Activated CD8-positive, alpha-beta T cell treated with anti-CD3 and anti-CD28 coated beads, Interleukin-2, amount 10 ng/mL, durations not matched to agents 7 days and 5 days (primary cell): ENCODE measurements at regions not wholly inside any gene's neighbourhood (a gene's known extent, or its start where the extent isn't known, plus 50 kb on each side); places are given as distances from the start of the nearest gene placed in this dataset.

Experiments
- ATAC-seq: fragments of 150-1000 bp; cut with Tn5 transposase; one replicate; pipeline ENCODE4 v1.10.0; 2021; ENCODE audit warnings: moderate library complexity
- CTCF ChIA-PET: fragments of 350-600 bp; sonication (Branson Sonifier 250); formaldehyde crosslinking; loops from one replicate; lab custom pipeline; 2021; ENCODE audit warnings: antibody characterized with exemption; lab: Charles Lee
- POLR2A ChIA-PET: fragments of 350-600 bp; sonication (Branson Sonifier 250); formaldehyde crosslinking; loops from one replicate; lab custom pipeline; 2021; ENCODE audit warnings: antibody characterized with exemption; lab: Charles Lee
- DNase-seq: peaks from one replicate; pipeline ENCODE4 v3.0.0-alpha.2; 2020
- H3K27ac Mint-ChIP-seq: one replicate; pipeline ENCODE4 v1.8.0; 2021; ENCODE audit warnings: mild to moderate bottlenecking, mixed read lengths
- H3K27me3 Mint-ChIP-seq: one replicate; pipeline ENCODE4 v1.8.0; 2021; ENCODE audit warnings: low read depth, mixed read lengths
- H3K36me3 Mint-ChIP-seq: one replicate; pipeline ENCODE4 v1.8.0; 2021; ENCODE audit warnings: low read depth, mixed read lengths
- H3K4me1 Mint-ChIP-seq: one replicate; pipeline ENCODE4 v1.8.0; 2021; ENCODE audit warnings: low read depth, mixed read lengths
- H3K4me3 Mint-ChIP-seq: one replicate; pipeline ENCODE4 v1.8.0; 2021; ENCODE audit warnings: mild to moderate bottlenecking, mixed read lengths
- H3K9me3 Mint-ChIP-seq: one replicate; pipeline ENCODE4 v1.8.0; 2022; ENCODE audit warnings: mixed read lengths; ENCODE audit not compliant: insufficient read depth

DNA sequence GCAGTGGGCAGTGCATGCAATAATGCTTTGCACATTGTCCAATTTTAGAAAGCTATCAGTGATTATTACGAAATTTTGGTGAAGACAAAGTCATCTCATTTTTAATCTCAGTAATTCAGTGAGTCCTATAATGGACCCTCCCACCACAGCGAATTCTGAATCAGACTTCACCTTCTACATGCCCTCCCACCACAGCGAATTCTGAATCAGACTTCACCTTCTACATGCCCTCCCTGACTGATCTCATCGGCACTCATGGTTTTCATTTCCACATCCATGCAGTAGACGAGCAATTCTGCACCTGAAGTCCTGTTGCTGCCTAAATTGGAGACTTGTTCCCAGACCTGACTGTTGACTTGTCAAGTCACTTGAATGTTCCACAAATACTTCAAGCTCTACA is 522.3 kb downstream of the EIPR1 start:
- POLR2A ChIA-PET: no interaction called here
- Mint-ChIP-seq H3K27ac (no peak overlapping the region), H3K4me3 (no peak overlapping the region), H3K4me1 (no peaks in the 10 kb centered on the region), H3K36me3 (no peaks in the 10 kb centered on the region), H3K9me3 (no peaks in the 10 kb centered on the region), H3K27me3 (no peaks in the 10 kb centered on the region)
- no peak for DNase-seq
- CTCF ChIA-PET: no interaction called here
- ATAC-seq: no peak

DNA sequence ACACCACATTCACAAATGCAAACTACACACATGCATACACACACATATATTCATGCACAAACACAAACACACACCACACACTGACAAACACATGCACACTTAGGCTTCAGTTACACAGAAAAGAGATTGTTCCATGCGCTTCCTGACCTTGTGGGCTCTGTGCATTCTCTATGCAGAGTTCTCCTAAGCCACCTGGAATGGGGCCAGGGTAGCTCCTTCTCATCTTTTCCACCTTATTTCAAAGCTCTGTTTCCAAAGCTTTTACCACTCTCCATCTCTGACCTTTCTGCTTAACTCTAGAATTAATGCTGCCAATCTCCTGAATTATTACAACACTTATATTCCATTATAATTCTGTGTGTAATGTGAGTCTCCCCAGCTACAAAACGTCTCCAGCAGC is 522.3 kb upstream of the MYT1L start:
- ATAC-seq: no peak
- Mint-ChIP-seq H3K27ac (no peak overlapping the region), H3K4me1 (no peaks in the 10 kb centered on the region), H3K36me3 (no peaks in the 10 kb centered on the region), H3K27me3 (no peaks in the 10 kb centered on the region), H3K9me3 (no peaks in the 10 kb centered on the region), H3K4me3 (no peak overlapping the region)
- DNase-seq: no peak
- POLR2A ChIA-PET: no interaction called here
- CTCF ChIA-PET: no interaction called here

DNA sequence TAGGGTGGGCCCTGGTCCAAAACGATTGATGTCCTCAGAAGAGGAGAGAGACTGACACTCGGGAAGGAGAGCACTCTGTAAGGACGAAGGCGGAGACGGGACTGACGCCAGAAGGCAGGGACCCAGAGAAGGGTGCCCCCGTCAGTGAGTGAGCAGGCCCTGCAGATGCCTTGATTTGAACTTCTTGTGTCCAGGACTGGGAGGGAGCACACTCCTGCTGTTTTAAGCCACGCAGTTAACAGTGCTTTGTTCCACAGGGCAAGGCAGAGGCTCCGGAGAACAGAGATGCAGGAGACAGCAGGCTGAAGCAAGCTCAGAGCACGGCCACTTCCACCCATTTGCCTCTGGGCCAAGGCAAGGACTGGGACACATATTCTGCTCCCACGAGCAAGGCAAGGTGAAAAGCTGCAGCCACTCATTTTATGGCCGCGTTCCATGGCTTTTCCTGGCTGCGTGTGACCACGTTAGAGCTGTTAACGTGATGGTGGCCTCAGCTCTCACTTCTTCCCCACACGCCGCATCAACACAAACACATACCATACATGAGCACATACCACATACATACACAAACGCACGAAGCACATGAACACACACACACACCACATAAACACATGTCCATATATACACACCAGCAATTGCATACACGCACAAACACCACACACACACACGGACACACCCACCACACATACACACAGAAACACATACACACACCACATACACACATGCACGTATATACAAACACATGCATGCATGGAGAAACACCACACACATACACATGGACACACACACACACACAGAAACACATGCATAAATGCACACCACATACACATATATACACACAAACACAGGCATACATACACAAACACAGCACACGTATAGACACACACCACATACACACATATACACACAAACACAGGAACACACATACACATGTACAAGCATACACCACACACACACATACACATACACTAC is 521.0 kb upstream of the MYT1L start:
- no peaks in the 10 kb centered on the region for H3K4me1 Mint-ChIP-seq
- ChIA-PET POLR2A (no interaction called here), CTCF (no interaction called here)
- no peak overlapping the region for H3K4me3 Mint-ChIP-seq
- no peaks in the 10 kb centered on the region for H3K27me3 Mint-ChIP-seq
- ATAC-seq (no peak), DNase-seq (no peak)
- H3K9me3 Mint-ChIP-seq: no peaks in the 10 kb centered on the region
- no peak overlapping the region for H3K27ac Mint-ChIP-seq
- no peaks in the 10 kb centered on the region for H3K36me3 Mint-ChIP-seq

- H3K4me3 Mint-ChIP-seq: no peak overlapping the region
- DNase-seq (no peak), ATAC-seq (no peak)
- H3K9me3 Mint-ChIP-seq: no peaks in the 10 kb centered on the region
- no peak overlapping the region for H3K27ac Mint-ChIP-seq
- CTCF ChIA-PET: no interaction called here
- POLR2A ChIA-PET: no interaction called here
- H3K36me3 Mint-ChIP-seq: no peaks in the 10 kb centered on the region
- H3K27me3 Mint-ChIP-seq: no peaks in the 10 kb centered on the region
- H3K4me1 Mint-ChIP-seq: no peaks in the 10 kb centered on the region
These were observed 520.2 kb upstream of the MYT1L start for GRCh38 chr2:2851316-2851715.

GRCh38 chr2:2850859-2851258 is 519.8 kb upstream of the MYT1L start:
- Mint-ChIP-seq H3K4me3 (no peak overlapping the region), H3K36me3 (no peaks in the 10 kb centered on the region), H3K27ac (no peak overlapping the region), H3K27me3 (no peaks in the 10 kb centered on the region), H3K4me1 (no peaks in the 10 kb centered on the region), H3K9me3 (no peaks in the 10 kb centered on the region)
- no peak for DNase-seq
- no peak for ATAC-seq
- ChIA-PET CTCF (no interaction called here), POLR2A (no interaction called here)

DNA sequence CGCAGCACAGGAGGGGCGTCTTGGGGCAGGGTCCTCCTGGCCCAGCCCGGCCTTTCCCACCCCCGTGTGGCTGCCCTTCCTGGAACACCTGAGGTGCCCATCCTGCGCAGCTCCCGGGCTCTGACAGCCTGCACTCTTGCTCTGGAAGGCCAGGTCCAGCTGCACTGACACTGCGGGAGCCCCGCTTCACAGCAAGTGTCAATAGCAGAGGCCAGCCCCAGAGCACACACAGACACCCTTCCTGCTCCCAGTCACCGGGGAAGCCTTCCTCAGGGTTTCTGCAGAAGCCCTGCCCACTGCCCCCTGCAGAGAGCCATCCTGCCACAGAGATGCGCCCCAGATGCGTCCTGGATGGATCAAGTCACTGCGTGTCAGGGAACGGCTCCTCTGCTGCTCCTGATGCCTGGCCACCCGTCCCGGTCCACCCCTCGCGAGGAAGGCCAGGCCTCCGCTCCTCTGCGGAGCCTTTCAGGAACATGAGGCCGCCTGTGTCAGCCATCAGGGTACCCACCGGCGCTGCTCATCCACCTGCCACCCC is 519.2 kb upstream of the MYT1L start:
- Mint-ChIP-seq H3K36me3 (no peaks in the 10 kb centered on the region), H3K4me3 (no peak overlapping the region), H3K9me3 (no peaks in the 10 kb centered on the region), H3K27ac (no peak overlapping the region), H3K4me1 (no peaks in the 10 kb centered on the region), H3K27me3 (no peaks in the 10 kb centered on the region)
- no peak for DNase-seq
- ChIA-PET CTCF (no interaction called here), POLR2A (no interaction called here)
- no peak for ATAC-seq

GRCh38 chr2:2849464-2850217 is 518.6 kb upstream of the MYT1L start:
- ChIA-PET CTCF (no interaction called here), POLR2A (no interaction called here)
- no peaks in the 10 kb centered on the region for H3K36me3 Mint-ChIP-seq

GRCh38 chr2:2848621-2849333 is 517.7 kb upstream of the MYT1L start:
- Mint-ChIP-seq H3K27me3 (no peaks in the 10 kb centered on the region), H3K9me3 (no peaks in the 10 kb centered on the region), H3K4me1 (no peaks in the 10 kb centered on the region), H3K4me3 (no peak overlapping the region), H3K36me3 (no peaks in the 10 kb centered on the region), H3K27ac (no peak overlapping the region)
- CTCF ChIA-PET: no interaction called here
- no peak for DNase-seq
- POLR2A ChIA-PET: no interaction called here
- no peak for ATAC-seq

More at GRCh38 chr2:2849464-2850217, 518.6 kb upstream of the MYT1L start:
- DNase-seq (no peak), ATAC-seq (no peak)
- Mint-ChIP-seq H3K4me1 (no peaks in the 10 kb centered on the region), H3K27ac (no peak overlapping the region), H3K27me3 (no peaks in the 10 kb centered on the region), H3K4me3 (no peak overlapping the region), H3K9me3 (no peaks in the 10 kb centered on the region)

- Mint-ChIP-seq H3K27me3 (no peaks in the 10 kb centered on the region), H3K9me3 (no peaks in the 10 kb centered on the region), H3K36me3 (no peaks in the 10 kb centered on the region), H3K4me1 (no peaks in the 10 kb centered on the region), H3K4me3 (no peak overlapping the region), H3K27ac (no peak overlapping the region)
- POLR2A ChIA-PET: no interaction called here
- CTCF ChIA-PET: no interaction called here
- DNase-seq (no peak), ATAC-seq (no peak)
These were observed 517.1 kb upstream of the MYT1L start for GRCh38 chr2:2848198-2848597.

- CTCF ChIA-PET: no interaction called here
These were observed 516.2 kb upstream of the MYT1L start for GRCh38 chr2:2847209-2847676.

DNA sequence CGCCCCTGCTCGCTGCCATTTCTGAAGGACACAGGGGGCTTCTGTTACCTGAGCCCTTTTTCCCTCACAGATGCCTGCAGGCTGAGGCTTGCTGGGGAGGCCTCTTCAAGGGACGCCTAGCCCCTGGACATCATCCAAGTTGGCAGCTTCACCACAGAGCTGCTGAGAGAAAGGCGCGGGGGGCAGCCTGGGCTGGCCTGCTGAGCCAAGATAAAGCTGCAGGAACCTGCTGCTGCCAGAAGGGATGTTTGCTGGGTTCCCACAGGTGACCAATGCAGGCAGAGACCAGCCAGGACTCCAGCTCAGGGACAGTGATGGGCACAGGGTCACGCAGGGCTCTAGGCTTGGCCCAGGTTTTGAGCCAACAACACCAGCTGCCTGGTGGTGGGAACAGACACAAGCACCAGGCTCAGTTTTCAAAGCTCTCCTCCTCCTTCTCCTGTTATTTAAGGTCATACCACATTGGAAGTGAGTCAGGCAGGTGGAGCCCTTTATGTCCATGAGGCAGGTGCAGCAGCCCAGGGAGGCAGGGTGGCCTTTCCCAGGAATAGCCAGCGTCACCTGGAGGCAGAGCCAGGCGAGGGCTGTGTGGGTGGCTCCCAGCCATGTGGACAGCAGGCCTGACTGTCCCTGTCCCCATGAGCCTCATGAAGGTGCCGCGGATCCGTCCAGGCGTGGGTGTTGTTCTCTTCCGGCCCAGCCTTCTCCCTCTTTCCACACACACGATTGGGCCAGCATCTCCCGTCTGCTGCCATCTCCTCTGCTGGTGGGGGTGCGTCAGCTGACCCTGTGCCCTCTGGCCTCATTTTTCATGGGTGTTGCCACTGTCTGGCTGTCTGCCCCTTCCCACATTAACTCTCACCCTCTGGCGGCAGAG is 515.5 kb upstream of the MYT1L start:
- H3K4me3 Mint-ChIP-seq: no peak overlapping the region
- no peak overlapping the region for H3K27ac Mint-ChIP-seq
- DNase-seq (no peak), ATAC-seq (no peak)
- H3K4me1 Mint-ChIP-seq: no peaks in the 10 kb centered on the region
- H3K9me3 Mint-ChIP-seq: no peaks in the 10 kb centered on the region
- ChIA-PET CTCF (no interaction called here), POLR2A (no interaction called here)
- no peaks in the 10 kb centered on the region for H3K36me3 Mint-ChIP-seq
- no peaks in the 10 kb centered on the region for H3K27me3 Mint-ChIP-seq

More at GRCh38 chr2:2847209-2847676, 516.2 kb upstream of the MYT1L start:
- POLR2A ChIA-PET: no interaction called here
- DNase-seq (no peak), ATAC-seq (no peak)
- H3K27ac Mint-ChIP-seq: no peak overlapping the region
- H3K36me3 Mint-ChIP-seq: no peaks in the 10 kb centered on the region
- no peaks in the 10 kb centered on the region for H3K27me3 Mint-ChIP-seq
- H3K4me1 Mint-ChIP-seq: no peaks in the 10 kb centered on the region
- no peak overlapping the region for H3K4me3 Mint-ChIP-seq
- no peaks in the 10 kb centered on the region for H3K9me3 Mint-ChIP-seq
